HUES64 (cell line): ENCODE measurements at regions not wholly inside any gene's neighbourhood (a gene's known extent, or its start where the extent isn't known, plus 50 kb on each side); places are given as distances from the start of the nearest gene placed in this dataset.

Source experiments
- H3K27ac ChIP-seq: 2 replicates; pipeline ENCODE4 v1.7.0; 2013; ENCODE audit warnings: low read depth, low read length, inconsistent platforms
- H3K27me3 ChIP-seq: 2 replicates; pipeline ENCODE4 v1.6.1; 2013; ENCODE audit warnings: mild to moderate bottlenecking, low read length; ENCODE audit not compliant: insufficient read depth
- H3K36me3 ChIP-seq: 2 replicates; pipeline ENCODE4 v1.6.1; 2013; ENCODE audit warnings: mild to moderate bottlenecking, low read length; ENCODE audit not compliant: insufficient read depth
- H3K4me1 ChIP-seq: 2 replicates; pipeline ENCODE4 v1.6.1; 2013; ENCODE audit warnings: mild to moderate bottlenecking, low read length, moderate library complexity; ENCODE audit not compliant: insufficient read depth
- H3K4me3 ChIP-seq: 2 replicates; pipeline ENCODE4 v1.5.1; 2013; ENCODE audit warnings: mild to moderate bottlenecking, low read length, moderate library complexity
- H3K9ac ChIP-seq: 2 replicates; pipeline ENCODE4 v1.6.1; 2013; ENCODE audit warnings: mild to moderate bottlenecking, low read depth, low read length
- H3K9me3 ChIP-seq: 2 replicates; pipeline ENCODE4 v1.6.1; 2013; ENCODE audit warnings: low read depth, low read length; ENCODE audit not compliant: insufficient read depth
- WGBS: fragments of 150-250, 120-280 bp; methylation state at CpG from one replicate; pipeline ENCODE4 v1.1.7; 2013; ENCODE audit warnings: missing lambda C conversion rate; 5-methylcytosine and 5-hydroxymethylcytosine counted together

- Histone ChIP-seq H3K4me1 (peaks cover 21% of the 10 kb centered on the region), H3K27ac (no peak overlapping the region), H3K4me3 (no peak overlapping the region)
These were observed 74.0 kb upstream of the ANXA1 start for GRCh38 chr9:73077625-73078030.

GRCh38 chr9:73076970-73077369, 74.7 kb upstream of the ANXA1 start:
- H3K27ac ChIP-seq, result no peak overlapping the region
- no peaks in the 10 kb centered on the region for H3K36me3 ChIP-seq
- no peaks in the 10 kb centered on the region for H3K27me3 ChIP-seq
- no peak overlapping the region for H3K9ac ChIP-seq
- no peak overlapping the region for H3K4me3 ChIP-seq
- H3K4me1 ChIP-seq, result peaks cover 21% of the 10 kb centered on the region
- H3K9me3 ChIP-seq, result no peaks in the 10 kb centered on the region

More at GRCh38 chr9:73077625-73078030, 74.0 kb upstream of the ANXA1 start:
- Histone ChIP-seq H3K9ac (no peak overlapping the region), H3K27me3 (no peaks in the 10 kb centered on the region), H3K9me3 (no peaks in the 10 kb centered on the region), H3K36me3 (no peaks in the 10 kb centered on the region)

- H3K9ac ChIP-seq, result no peak overlapping the region
- no peaks in the 10 kb centered on the region for H3K27me3 ChIP-seq
- H3K36me3 ChIP-seq, result no peaks in the 10 kb centered on the region
- no peak overlapping the region for H3K27ac ChIP-seq
- H3K9me3 ChIP-seq, result no peaks in the 10 kb centered on the region
- H3K4me1 ChIP-seq, result 0 out of 2 replicates have a peak, but pooled peaks cover 6% of the 10 kb centered on the region
- 100% methylated on average over 1 of the region's 2 CpGs for WGBS
- H3K4me3 ChIP-seq, result no peak overlapping the region
These were observed 77.4 kb upstream of the ANXA1 start for GRCh38 chr9:73074176-73074708.

- WGBS, result 93% methylated on average over 5 of the region's 5 CpGs
- no peak overlapping the region for H3K27ac ChIP-seq
- no peak overlapping the region for H3K9ac ChIP-seq
These were observed 78.1 kb upstream of the ANXA1 start for GRCh38 chr9:73073337-73074175.

GRCh38 chr9:73067074-73067473, 84.6 kb upstream of the ANXA1 start:
- Histone ChIP-seq H3K9me3 (no peaks in the 10 kb centered on the region), H3K9ac (no peak overlapping the region), H3K4me3 (no peak overlapping the region), H3K27ac (no peak overlapping the region), H3K36me3 (no peaks in the 10 kb centered on the region), H3K4me1 (no peaks in the 10 kb centered on the region), H3K27me3 (no peaks in the 10 kb centered on the region)
- 85% methylated on average over 2 of the region's 2 CpGs for WGBS

More at GRCh38 chr9:73073337-73074175, 78.1 kb upstream of the ANXA1 start:
- no peaks in the 10 kb centered on the region for H3K27me3 ChIP-seq
- no peaks in the 10 kb centered on the region for H3K36me3 ChIP-seq
- no peaks in the 10 kb centered on the region for H3K9me3 ChIP-seq
- H3K4me3 ChIP-seq, result no peak overlapping the region
- 0 out of 2 replicates have a peak, but pooled peaks cover 4% of the 10 kb centered on the region for H3K4me1 ChIP-seq

GRCh38 chr9:73065439-73065838, 86.2 kb upstream of the ANXA1 start:
- Histone ChIP-seq H3K9me3 (no peaks in the 10 kb centered on the region), H3K4me3 (no peak overlapping the region), H3K9ac (no peak overlapping the region), H3K36me3 (no peaks in the 10 kb centered on the region), H3K27ac (no peak overlapping the region), H3K27me3 (no peaks in the 10 kb centered on the region), H3K4me1 (no peaks in the 10 kb centered on the region)
- WGBS, result 96% methylated on average over 6 of the region's 6 CpGs

GRCh38 chr9:73064315-73064714, 87.3 kb upstream of the ANXA1 start:
- Histone ChIP-seq H3K9me3 (no peaks in the 10 kb centered on the region), H3K9ac (no peak overlapping the region), H3K36me3 (no peaks in the 10 kb centered on the region), H3K4me1 (0 out of 2 replicates have a peak, but pooled peaks cover under 1% of the 10 kb centered on the region), H3K4me3 (no peak overlapping the region), H3K27me3 (no peaks in the 10 kb centered on the region), H3K27ac (no peak overlapping the region)
- 97% methylated on average over 3 of the region's 3 CpGs for WGBS

GRCh38 chr9:73061146-73061545, 90.5 kb upstream of the ANXA1 start:
- no peaks in the 10 kb centered on the region for H3K27me3 ChIP-seq
- H3K9ac ChIP-seq, result no peak overlapping the region

GRCh38 chr9:73059247-73059646, 92.4 kb upstream of the ANXA1 start:
- Histone ChIP-seq H3K27me3 (no peaks in the 10 kb centered on the region), H3K4me3 (no peak overlapping the region), H3K36me3 (no peaks in the 10 kb centered on the region), H3K4me1 (0 out of 2 replicates have a peak, but pooled peaks cover 3% of the 10 kb centered on the region), H3K9ac (no peak overlapping the region), H3K9me3 (no peaks in the 10 kb centered on the region), H3K27ac (no peak overlapping the region)
- WGBS, result 85% methylated on average over 2 of the region's 2 CpGs

More at GRCh38 chr9:73061146-73061545, 90.5 kb upstream of the ANXA1 start:
- no peak overlapping the region for H3K27ac ChIP-seq
- H3K4me1 ChIP-seq, result 0 out of 2 replicates have a peak, but pooled peaks cover 3% of the 10 kb centered on the region
- no peak overlapping the region for H3K4me3 ChIP-seq
- H3K36me3 ChIP-seq, result no peaks in the 10 kb centered on the region
- no peaks in the 10 kb centered on the region for H3K9me3 ChIP-seq
- WGBS, result 91% methylated on average over 3 of the region's 3 CpGs

GRCh38 chr9:73056245-73056644, 95.4 kb upstream of the ANXA1 start:
- H3K9ac ChIP-seq, result no peak overlapping the region
- H3K4me1 ChIP-seq, result peaks cover 26% of the 10 kb centered on the region
- H3K9me3 ChIP-seq, result no peaks in the 10 kb centered on the region
- H3K27ac ChIP-seq, result no peak overlapping the region
- H3K36me3 ChIP-seq, result no peaks in the 10 kb centered on the region
- 92% methylated on average over 5 of the region's 5 CpGs for WGBS
- H3K4me3 ChIP-seq, result no peak overlapping the region
- no peaks in the 10 kb centered on the region for H3K27me3 ChIP-seq

- Histone ChIP-seq H3K9me3 (no peaks in the 10 kb centered on the region), H3K9ac (no peak overlapping the region), H3K4me3 (no peak overlapping the region), H3K27me3 (no peaks in the 10 kb centered on the region), H3K36me3 (no peaks in the 10 kb centered on the region), H3K4me1 (peaks cover 39% of the 10 kb centered on the region), H3K27ac (no peak overlapping the region)
These were observed 97.6 kb upstream of the ANXA1 start for GRCh38 chr9:73054091-73054490.
